ENCODE measurements at regions not wholly inside any gene's neighbourhood (a gene's known extent, or its start where the extent isn't known, plus 50 kb on each side); places are given as distances from the start of the nearest gene placed in this dataset.

DNA sequence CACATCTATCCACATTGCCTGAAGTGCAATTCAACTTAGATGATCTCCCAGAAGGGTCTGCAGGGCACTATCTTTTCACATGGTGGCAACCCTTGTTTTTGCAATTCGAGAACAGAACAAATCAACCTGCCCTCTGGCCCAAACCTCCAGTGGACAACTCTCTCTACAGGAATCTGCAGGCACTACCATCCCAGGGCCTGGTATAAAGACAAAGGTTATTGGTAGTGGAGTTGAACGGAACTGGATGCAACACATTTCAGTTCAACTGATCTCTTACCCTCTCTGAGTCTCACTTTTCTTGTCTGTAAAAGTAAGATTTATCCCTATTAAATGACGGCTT is 153.2 kb upstream of the EGFLAM start:
- Histone ChIP-seq H3K27ac (ENCODE audit: low read depth, low read length, poor library complexity, severe bottlenecking) (no peak overlapping the region), H3K9me2 (ENCODE audit: insufficient read depth, low read length) (no peaks in the 10 kb centered on the region), H4K20me1 (ENCODE audit: insufficient read depth, low read length) (no peaks in the 10 kb centered on the region), H3K79me2 (ENCODE audit: insufficient read depth, low read depth, low read length) (no peaks in the 10 kb centered on the region), H3K4me3 (ENCODE audit: low read depth, low read length, poor library complexity, severe bottlenecking) (no peak overlapping the region), H3K4me2 (ENCODE audit: low read length) (no peak overlapping the region), H2AFZ (ENCODE audit: low read length) (no peak overlapping the region), H3K9me3 (ENCODE audit: low read length) (no peaks in the 10 kb centered on the region), H3K4me1 (ENCODE audit: insufficient read depth, low read length, poor library complexity, severe bottlenecking) (no peaks in the 10 kb centered on the region), H3K36me3 (ENCODE audit: insufficient read depth, low read length) (no peaks in the 10 kb centered on the region)
- DNase-seq (ENCODE audit: low spot score) = no peak
- BruUV-seq (replicated peaks) = no TSS peak
- ChIA-PET CTCF (ENCODE audit: unreplicated experiment) (no interaction called here), POLR2A (no interaction called here)
- intact Hi-C loops (cut with micrococcal nuclease; ENCODE audit: unreplicated experiment) = no loop called here
- no peak for TF ChIP-seq EZH2phosphoT487 (IDR thresholded peaks at IDR 0.05; ENCODE audit: borderline replicate concordance, low read depth, low read length)
- TF ChIP-seq, protein P1, sequence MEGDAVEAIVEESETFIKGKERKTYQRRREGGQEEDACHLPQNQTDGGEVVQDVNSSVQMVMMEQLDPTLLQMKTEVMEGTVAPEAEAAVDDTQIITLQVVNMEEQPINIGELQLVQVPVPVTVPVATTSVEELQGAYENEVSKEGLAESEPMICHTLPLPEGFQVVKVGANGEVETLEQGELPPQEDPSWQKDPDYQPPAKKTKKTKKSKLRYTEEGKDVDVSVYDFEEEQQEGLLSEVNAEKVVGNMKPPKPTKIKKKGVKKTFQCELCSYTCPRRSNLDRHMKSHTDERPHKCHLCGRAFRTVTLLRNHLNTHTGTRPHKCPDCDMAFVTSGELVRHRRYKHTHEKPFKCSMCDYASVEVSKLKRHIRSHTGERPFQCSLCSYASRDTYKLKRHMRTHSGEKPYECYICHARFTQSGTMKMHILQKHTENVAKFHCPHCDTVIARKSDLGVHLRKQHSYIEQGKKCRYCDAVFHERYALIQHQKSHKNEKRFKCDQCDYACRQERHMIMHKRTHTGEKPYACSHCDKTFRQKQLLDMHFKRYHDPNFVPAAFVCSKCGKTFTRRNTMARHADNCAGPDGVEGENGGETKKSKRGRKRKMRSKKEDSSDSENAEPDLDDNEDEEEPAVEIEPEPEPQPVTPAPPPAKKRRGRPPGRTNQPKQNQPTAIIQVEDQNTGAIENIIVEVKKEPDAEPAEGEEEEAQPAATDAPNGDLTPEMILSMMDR (conservative IDR thresholded peaks at IDR 0.05; ENCODE audit: low read length) = no peak

DNA sequence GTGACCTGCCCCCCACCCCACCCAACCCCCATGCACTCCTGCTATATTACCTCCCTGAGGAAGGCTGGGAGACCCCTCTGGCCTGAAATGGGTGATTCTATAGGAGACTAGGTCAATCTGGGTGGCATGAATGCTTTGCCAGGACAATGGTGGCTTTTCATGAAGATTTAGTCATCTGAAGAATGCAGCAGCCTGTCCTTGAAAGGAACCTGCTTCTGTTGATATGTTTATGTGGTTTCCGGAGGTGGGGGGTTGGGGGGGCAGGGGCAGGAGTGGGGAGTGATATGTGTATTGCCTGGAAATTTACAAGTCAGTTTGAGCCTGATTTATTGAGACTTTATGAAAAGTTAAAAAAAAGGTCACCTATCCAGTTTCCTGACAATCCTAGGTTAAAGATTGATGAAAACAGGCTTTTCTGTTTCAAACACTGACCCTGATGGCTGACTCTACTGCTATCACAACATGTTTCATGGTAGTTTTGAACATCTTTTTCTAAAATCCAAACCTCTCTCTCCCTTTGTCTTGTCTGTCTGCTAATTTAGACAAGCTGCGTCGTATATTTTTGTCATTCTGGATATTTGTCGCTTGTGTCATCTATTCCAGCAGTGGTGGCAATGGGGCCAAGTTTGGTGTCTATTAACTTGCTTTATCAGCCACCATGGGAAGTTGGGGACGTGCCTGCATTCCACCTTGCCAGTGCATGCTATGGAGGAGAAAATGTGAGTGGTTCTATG is 153.7 kb upstream of the EGFLAM start:
- CTCF ChIA-PET (ENCODE audit: unreplicated experiment) = no interaction called here
- BruUV-seq (replicated peaks) = no TSS peak

DNA sequence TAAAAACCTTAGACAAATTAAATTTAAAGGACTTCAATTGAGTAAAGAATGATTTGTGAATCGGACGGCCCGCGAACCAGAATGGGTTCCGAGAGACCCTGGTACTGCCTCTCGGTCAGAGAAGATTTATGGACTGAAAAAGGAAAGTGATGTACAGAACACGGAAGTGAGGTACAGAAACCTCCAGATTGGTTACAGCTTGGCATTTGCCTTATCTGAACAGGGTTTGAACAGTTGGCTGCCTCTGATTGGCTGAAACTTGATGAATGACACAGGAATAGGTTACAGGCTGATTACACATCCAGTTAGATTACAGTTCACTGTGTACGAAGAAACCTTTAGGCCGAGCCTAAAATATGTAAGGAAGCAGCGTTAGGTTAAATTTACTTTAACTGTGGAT is 156.5 kb upstream of the EGFLAM start:
- no peak for DNase-seq (ENCODE audit: low spot score)
- ChIA-PET POLR2A (no interaction called here), CTCF (ENCODE audit: unreplicated experiment) (no interaction called here)
- H2AFZ ChIP-seq (ENCODE audit: low read length) = no peak overlapping the region
- no TSS peak for BruUV-seq (replicated peaks)
- H3K4me2 ChIP-seq (ENCODE audit: low read length) = no peak overlapping the region
- no peak overlapping the region for H3K27ac ChIP-seq (ENCODE audit: low read depth, low read length, poor library complexity, severe bottlenecking)
- H3K4me1 ChIP-seq (ENCODE audit: insufficient read depth, low read length, poor library complexity, severe bottlenecking) = no peaks in the 10 kb centered on the region
- no peaks in the 10 kb centered on the region for H3K79me2 ChIP-seq (ENCODE audit: insufficient read depth, low read depth, low read length)
- H4K20me1 ChIP-seq (ENCODE audit: insufficient read depth, low read length) = no peaks in the 10 kb centered on the region
- TF ChIP-seq, protein P1 (conservative IDR thresholded peaks at IDR 0.05; ENCODE audit: low read length) = no peak
- no peak for TF ChIP-seq EZH2phosphoT487 (IDR thresholded peaks at IDR 0.05; ENCODE audit: borderline replicate concordance, low read depth, low read length)
- intact Hi-C loops (cut with micrococcal nuclease; ENCODE audit: unreplicated experiment) = no loop called here
- no peaks in the 10 kb centered on the region for H3K9me3 ChIP-seq (ENCODE audit: low read length)
- no peaks in the 10 kb centered on the region for H3K9me2 ChIP-seq (ENCODE audit: insufficient read depth, low read length)
- H3K36me3 ChIP-seq (ENCODE audit: insufficient read depth, low read length) = no peaks in the 10 kb centered on the region
- H3K4me3 ChIP-seq (ENCODE audit: low read depth, low read length, poor library complexity, severe bottlenecking) = no peak overlapping the region

More for the DNA sequence above, 153.7 kb upstream of the EGFLAM start:
- no peak overlapping the region for H3K4me3 ChIP-seq (ENCODE audit: low read depth, low read length, poor library complexity, severe bottlenecking)
- no peak for DNase-seq (ENCODE audit: low spot score)
- no peaks in the 10 kb centered on the region for H4K20me1 ChIP-seq (ENCODE audit: insufficient read depth, low read length)
- no peaks in the 10 kb centered on the region for H3K79me2 ChIP-seq (ENCODE audit: insufficient read depth, low read depth, low read length)
- H3K27ac ChIP-seq (ENCODE audit: low read depth, low read length, poor library complexity, severe bottlenecking) = no peak overlapping the region
- POLR2A ChIA-PET = no interaction called here
- H3K9me2 ChIP-seq (ENCODE audit: insufficient read depth, low read length) = no peaks in the 10 kb centered on the region
- no peak overlapping the region for H3K4me2 ChIP-seq (ENCODE audit: low read length)
- no peak overlapping the region for H2AFZ ChIP-seq (ENCODE audit: low read length)
- no peaks in the 10 kb centered on the region for H3K36me3 ChIP-seq (ENCODE audit: insufficient read depth, low read length)
- no peak for TF ChIP-seq EZH2phosphoT487 (IDR thresholded peaks at IDR 0.05; ENCODE audit: borderline replicate concordance, low read depth, low read length)
- TF ChIP-seq, protein P1 (conservative IDR thresholded peaks at IDR 0.05; ENCODE audit: low read length) = no peak
- no peaks in the 10 kb centered on the region for H3K4me1 ChIP-seq (ENCODE audit: insufficient read depth, low read length, poor library complexity, severe bottlenecking)
- intact Hi-C loops (cut with micrococcal nuclease; ENCODE audit: unreplicated experiment) = no loop called here
- H3K9me3 ChIP-seq (ENCODE audit: low read length) = no peaks in the 10 kb centered on the region

Measured in OCI-LY7 (cell line).